Thoracic aorta (tissue), 2 donors: ENCODE measurements at regions not wholly inside any gene's neighbourhood (a gene's known extent, or its start where the extent isn't known, plus 50 kb on each side); places are given as distances from the start of the nearest gene placed in this dataset.

ENCODE experiments used
- ATAC-seq: fragments of 150-250 bp; one replicate; pipeline ENCODE4 v1.8.0; 2017; ENCODE audit warnings: low read depth; ENCODE audit not compliant: insufficient number of reproducible peaks, low FRiP score
- DNase-seq: peaks from one replicate; pipeline ENCODE4 v3.0.0-alpha.2; 2020; ENCODE audit warnings: low spot score
- H3K27ac ChIP-seq, 2 donors: fragments of 200-600 bp; sonication (generic); 1 replicate in 1 of 2; 2 replicates in 1 of 2; pipeline ENCODE4 v1.5.1; 2016; ENCODE audit warnings: mild to moderate bottlenecking in 2 of 2, moderate library complexity in 2 of 2
- H3K27me3 ChIP-seq: fragments of 200-600 bp; sonication (generic); replicated peaks from 2 replicates; pipeline ENCODE4 v1.6.0; 2016; ENCODE audit warnings: mild to moderate bottlenecking; ENCODE audit not compliant: insufficient read depth
- H3K36me3 ChIP-seq: fragments of 200-600 bp; sonication (generic); one replicate; pipeline ENCODE4 v1.5.1; 2016
- H3K4me1 ChIP-seq, 2 donors: fragments of 200-600 bp; sonication (generic); 1 replicate in 1 of 2; 2 replicates in 1 of 2; pipeline versions ENCODE4 v1.5.1 to v1.6.0; 2016; ENCODE audit warnings: low read depth in 2 of 2, mild to moderate bottlenecking in 1 of 2; ENCODE audit not compliant: control insufficient read depth in 1 of 2
- H3K4me3 ChIP-seq: fragments of 200-600 bp; sonication (generic); 2 replicates; pipeline ENCODE4 v1.5.1; 2016; ENCODE audit warnings: mild to moderate bottlenecking
- H3K9me3 ChIP-seq: fragments of 200-600 bp; sonication (generic); 2 replicates; pipeline ENCODE4 v1.5.1; 2016
- CTCF ChIP-seq: fragments of 200-600 bp; sonication (generic); IDR thresholded peaks from one replicate; pipeline ENCODE4 v1.5.1; 2019; ENCODE audit warnings: antibody characterized with exemption

GRCh38 chr10:6348096-6348874 lies 145.6 kb downstream of the PFKFB3 start:
- Histone ChIP-seq H3K4me3 (peak overlapping the region; percentile 33), H3K36me3 (no peaks in the 10 kb centered on the region), H3K27ac (peak overlapping the region; percentile 54 to 56), H3K27me3 (no peaks in the 10 kb centered on the region), H3K9me3 (no peaks in the 10 kb centered on the region), H3K4me1 (peaks cover 16 to 23% of the 10 kb centered on the region in 2 donors)
- DNase-seq (peak; percentile 20), ATAC-seq (no peak)
- TF ChIP-seq CTCF: no peak

GRCh38 chr10:6349846-6350535 lies 147.3 kb downstream of the PFKFB3 start:
- no peaks in the 10 kb centered on the region for H3K36me3 ChIP-seq
- no peak for DNase-seq
- H3K9me3 ChIP-seq: no peaks in the 10 kb centered on the region
- H3K4me1 ChIP-seq: peaks cover 16 to 23% of the 10 kb centered on the region in 2 donors
- no peak overlapping the region for H3K4me3 ChIP-seq
- H3K27me3 ChIP-seq: no peaks in the 10 kb centered on the region
- TF ChIP-seq CTCF: no peak
- no peak overlapping the region for H3K27ac ChIP-seq
- no peak for ATAC-seq

- Histone ChIP-seq H3K36me3 (no peaks in the 10 kb centered on the region), H3K4me3 (no peak overlapping the region), H3K27me3 (no peaks in the 10 kb centered on the region), H3K27ac (no peak overlapping the region), H3K4me1 (peaks cover 16 to 23% of the 10 kb centered on the region in 2 donors), H3K9me3 (no peaks in the 10 kb centered on the region)
- TF ChIP-seq CTCF: no peak
- no peak for ATAC-seq
- no peak for DNase-seq
Measured at GRCh38 chr10:6350609-6351008, 147.9 kb downstream of the PFKFB3 start.

- Histone ChIP-seq H3K27me3 (no peaks in the 10 kb centered on the region), H3K4me3 (no peak overlapping the region), H3K9me3 (peaks cover 6% of the 10 kb centered on the region), H3K27ac (no peak overlapping the region), H3K4me1 (peaks cover 16 to 23% of the 10 kb centered on the region in 2 donors), H3K36me3 (no peaks in the 10 kb centered on the region)
- ATAC-seq (no peak), DNase-seq (no peak)
- no peak for TF ChIP-seq CTCF
Measured at GRCh38 chr10:6351495-6351894, 148.8 kb downstream of the PFKFB3 start.

- Histone ChIP-seq H3K27me3 (no peaks in the 10 kb centered on the region), H3K27ac (no peak overlapping the region), H3K4me1 (peaks cover under 1 to 2% of the 10 kb centered on the region in 2 donors), H3K36me3 (no peaks in the 10 kb centered on the region), H3K9me3 (peaks cover 7% of the 10 kb centered on the region), H3K4me3 (no peak overlapping the region)
- no peak for TF ChIP-seq CTCF
- ATAC-seq: no peak
- DNase-seq: no peak
Measured at GRCh38 chr10:6353526-6353925, 150.8 kb downstream of the PFKFB3 start.
